ENCODE measurements at regions not wholly inside any gene's neighbourhood (a gene's known extent, or its start where the extent isn't known, plus 50 kb on each side); places are given as distances from the start of the nearest gene placed in this dataset.

DNA sequence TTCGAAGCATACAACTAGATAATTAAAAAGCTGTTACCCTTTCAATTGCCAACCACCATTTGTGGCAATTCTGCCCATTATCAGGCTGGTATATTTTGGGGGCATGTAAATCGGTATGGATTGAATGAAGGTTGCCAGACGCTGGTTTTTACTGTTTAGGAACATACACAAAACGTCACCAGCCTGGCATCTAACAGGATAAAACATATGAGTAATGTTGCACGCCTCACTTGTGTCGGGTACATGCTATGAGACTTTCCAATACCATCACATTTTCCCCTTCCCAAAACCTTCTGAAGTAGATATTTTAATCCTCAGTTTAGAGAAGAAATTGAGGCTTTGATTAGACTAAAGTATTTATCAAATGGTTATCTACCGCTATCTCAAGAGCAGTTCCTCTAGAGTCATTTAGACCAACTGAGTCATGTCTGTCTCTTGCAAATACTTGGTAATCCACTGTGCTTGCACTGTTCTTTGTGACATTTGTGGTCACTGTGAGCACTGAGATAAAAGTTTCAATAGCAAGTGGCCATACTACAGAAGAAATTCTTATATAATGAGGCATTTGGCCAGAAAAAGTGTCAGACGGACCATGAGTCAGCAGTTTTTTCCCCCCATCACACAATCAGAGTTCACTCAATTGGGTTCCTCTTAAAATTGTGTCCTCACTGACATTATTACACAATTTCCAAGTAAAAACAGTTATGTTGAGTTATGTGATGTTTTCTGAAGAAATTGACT is 498.7 kb downstream of the NXPH1 start:
- Histone ChIP-seq H3K79me2 (ENCODE audit: insufficient read depth, low read length) (no peaks in the 10 kb centered on the region), H2BK120ac (ENCODE audit: low read depth, low read length, poor library complexity, severe bottlenecking) (no peak overlapping the region), H4K5ac (ENCODE audit: insufficient read length, low read depth, low read length) (no peak overlapping the region), H3K56ac (ENCODE audit: insufficient read length, low read depth, low read length) (no peak overlapping the region), H3K14ac (ENCODE audit: insufficient read depth, low read length) (no peak overlapping the region), H3K4me2 (ENCODE audit: insufficient read depth, insufficient read length, low read length) (no peak overlapping the region), H3K23ac (ENCODE audit: insufficient read length, low read depth, low read length) (no peak overlapping the region), H4K8ac (replicated peaks; ENCODE audit: insufficient read length, low read depth, low read length) (no peak overlapping the region), H4K91ac (ENCODE audit: insufficient read length, low read depth, low read length) (no peak overlapping the region), H3K9ac (ENCODE audit: extremely low read depth, insufficient read length, low read length) (no peak overlapping the region), H3K18ac (ENCODE audit: insufficient read length, low read depth, low read length) (no peak overlapping the region), H2BK20ac (ENCODE audit: low read depth, low read length, poor library complexity, severe bottlenecking) (no peak overlapping the region), H2AFZ (ENCODE audit: low read length) (no peak overlapping the region), H3K4ac (ENCODE audit: low read depth, low read length) (no peak overlapping the region), H2AK5ac (ENCODE audit: insufficient read length, low read length) (no peak overlapping the region), H4K20me1 (ENCODE audit: control insufficient read depth, insufficient read depth, insufficient read length) (no peaks in the 10 kb centered on the region), H3T11ph (ENCODE audit: low read length) (no peak overlapping the region), H2BK5ac (ENCODE audit: insufficient read length, low read length) (no peak overlapping the region), H3K79me1 (ENCODE audit: insufficient read depth, low read depth, low read length, poor library complexity, severe bottlenecking) (no peaks in the 10 kb centered on the region), H3K23me2 (ENCODE audit: insufficient read length, low read depth, low read length, poor library complexity, severe bottlenecking) (no peaks in the 10 kb centered on the region), H3K9me3 (ENCODE audit: control insufficient read depth, low read depth, low read length) (no peaks in the 10 kb centered on the region), H3K27me3 (ENCODE audit: insufficient read depth, low read length) (no peaks in the 10 kb centered on the region), H2BK12ac (ENCODE audit: insufficient read length, low read depth, low read length) (no peak overlapping the region), H3K4me1 (ENCODE audit: insufficient read depth, low read length) (no peaks in the 10 kb centered on the region; the same call in 1 of the 2 replicates), H2BK15ac (ENCODE audit: low read depth, low read length) (no peak overlapping the region), H3K27ac (ENCODE audit: insufficient read length, low read depth, low read length) (no peak overlapping the region)
- TF ChIP-seq, protein P1, sequence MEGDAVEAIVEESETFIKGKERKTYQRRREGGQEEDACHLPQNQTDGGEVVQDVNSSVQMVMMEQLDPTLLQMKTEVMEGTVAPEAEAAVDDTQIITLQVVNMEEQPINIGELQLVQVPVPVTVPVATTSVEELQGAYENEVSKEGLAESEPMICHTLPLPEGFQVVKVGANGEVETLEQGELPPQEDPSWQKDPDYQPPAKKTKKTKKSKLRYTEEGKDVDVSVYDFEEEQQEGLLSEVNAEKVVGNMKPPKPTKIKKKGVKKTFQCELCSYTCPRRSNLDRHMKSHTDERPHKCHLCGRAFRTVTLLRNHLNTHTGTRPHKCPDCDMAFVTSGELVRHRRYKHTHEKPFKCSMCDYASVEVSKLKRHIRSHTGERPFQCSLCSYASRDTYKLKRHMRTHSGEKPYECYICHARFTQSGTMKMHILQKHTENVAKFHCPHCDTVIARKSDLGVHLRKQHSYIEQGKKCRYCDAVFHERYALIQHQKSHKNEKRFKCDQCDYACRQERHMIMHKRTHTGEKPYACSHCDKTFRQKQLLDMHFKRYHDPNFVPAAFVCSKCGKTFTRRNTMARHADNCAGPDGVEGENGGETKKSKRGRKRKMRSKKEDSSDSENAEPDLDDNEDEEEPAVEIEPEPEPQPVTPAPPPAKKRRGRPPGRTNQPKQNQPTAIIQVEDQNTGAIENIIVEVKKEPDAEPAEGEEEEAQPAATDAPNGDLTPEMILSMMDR (conservative IDR thresholded peaks at IDR 0.05): no peak
- Mint-ChIP-seq H3K4me1 (peaks cover 6 to 10% of the 10 kb centered on the region in 2 experiments; a peak in 2 of 4 replicates), H3K4me3 (no peak overlapping the region), H3K36me3 (ENCODE audit: insufficient read depth in 1 of 3, low read depth in 3 of 3) (no peaks in the 10 kb centered on the region), H3K27ac (no peak overlapping the region), H3K9me3 (no peaks in the 10 kb centered on the region), H3K27me3 (ENCODE audit: low read depth) (no peaks in the 10 kb centered on the region)
- DNase-seq: no peak
- WGBS (ENCODE audit: extremely low coverage, insufficient read length, low lambda C conversion rate): no CpG with 5 or more reads among the region's 8 CpGs

Measured in H9 (cell line).